ENCODE measurements at regions not wholly inside any gene's neighbourhood (a gene's known extent, or its start where the extent isn't known, plus 50 kb on each side); places are given as distances from the start of the nearest gene placed in this dataset.

GRCh38 chr10:70952921-70953320 lies 64.6 kb upstream of the PCBD1 start:
- no peak overlapping the region for H3K9ac ChIP-seq (ENCODE audit: control insufficient read depth, extremely low read depth, insufficient read depth, low read length)
- no peaks in the 10 kb centered on the region for H4K20me1 ChIP-seq (ENCODE audit: control insufficient read depth, extremely low read depth, insufficient read depth, low read length)
- no peak overlapping the region for H3K4me3 ChIP-seq (ENCODE audit: control insufficient read depth in 2 of 3, extremely low read depth in 1 of 3, insufficient read depth in 2 of 3, low read depth in 1 of 3, low read length in 3 of 3)
- peaks cover 17% of the 10 kb centered on the region for H3K27me3 ChIP-seq (ENCODE audit: control insufficient read depth, extremely low read depth, insufficient read depth, low read length)
- no peaks in the 10 kb centered on the region for H3K4me1 ChIP-seq (ENCODE audit: control insufficient read depth, extremely low read depth, insufficient read depth, low read length)
- TF ChIP-seq EZH2 (IDR thresholded peaks at IDR 0.05; ENCODE audit: low read length) (no peak), CTCF (optimal IDR thresholded peaks at IDR 0.05 in 1 of 3, IDR thresholded peaks at IDR 0.05 in 1 of 3, conservative IDR thresholded peaks at IDR 0.05 in 1 of 3; ENCODE audit: extremely low read depth in 1 of 3, insufficient read depth in 2 of 3, low read length in 3 of 3) (no peak)
- no peak overlapping the region for H3K27ac ChIP-seq (ENCODE audit: control insufficient read depth, insufficient read depth, low read length)
- FAIRE-seq: no peak
- no peak overlapping the region for H3K4me2 ChIP-seq (ENCODE audit: control insufficient read depth, extremely low read depth, insufficient read depth, low read depth, low read length)
- no peak overlapping the region for H2AFZ ChIP-seq (ENCODE audit: control insufficient read depth, low read length)
- dilution Hi-C loops (cut with MboI; ENCODE audit: extremely low pct_ligation_motif_present, low sequenced_read_pairs): no loop called here
- no peaks in the 10 kb centered on the region for H3K36me3 ChIP-seq (ENCODE audit: control insufficient read depth in 2 of 2, extremely low read depth in 1 of 2, insufficient read depth in 2 of 2, low read length in 2 of 2)
- DNase-seq (ENCODE audit: low read depth, low spot score): no peak
- no peaks in the 10 kb centered on the region for H3K9me1 ChIP-seq (ENCODE audit: control insufficient read depth, extremely low read depth, insufficient read depth, low read length)
- no peaks in the 10 kb centered on the region for H3K9me3 ChIP-seq (ENCODE audit: control insufficient read depth, low read depth, low read length)
- no peaks in the 10 kb centered on the region for H3K79me2 ChIP-seq (ENCODE audit: control insufficient read depth, insufficient read depth, low read length)

GRCh38 chr10:70954381-70955176 lies 66.2 kb upstream of the PCBD1 start:
- FAIRE-seq: no peak
- Histone ChIP-seq H3K9me1 (ENCODE audit: control insufficient read depth, extremely low read depth, insufficient read depth, low read length) (no peaks in the 10 kb centered on the region), H3K4me2 (ENCODE audit: control insufficient read depth, extremely low read depth, insufficient read depth, low read depth, low read length) (no peak overlapping the region), H3K9me3 (ENCODE audit: control insufficient read depth, low read depth, low read length) (no peaks in the 10 kb centered on the region), H4K20me1 (ENCODE audit: control insufficient read depth, extremely low read depth, insufficient read depth, low read length) (no peaks in the 10 kb centered on the region), H3K36me3 (ENCODE audit: control insufficient read depth in 2 of 2, extremely low read depth in 1 of 2, insufficient read depth in 2 of 2, low read length in 2 of 2) (no peaks in the 10 kb centered on the region), H2AFZ (ENCODE audit: control insufficient read depth, low read length) (no peak overlapping the region), H3K27ac (ENCODE audit: control insufficient read depth, insufficient read depth, low read length) (no peak overlapping the region), H3K4me1 (ENCODE audit: control insufficient read depth, extremely low read depth, insufficient read depth, low read length) (no peaks in the 10 kb centered on the region), H3K27me3 (ENCODE audit: control insufficient read depth, extremely low read depth, insufficient read depth, low read length) (peaks cover 17% of the 10 kb centered on the region), H3K9ac (ENCODE audit: control insufficient read depth, extremely low read depth, insufficient read depth, low read length) (no peak overlapping the region), H3K79me2 (ENCODE audit: control insufficient read depth, insufficient read depth, low read length) (no peaks in the 10 kb centered on the region), H3K4me3 (ENCODE audit: control insufficient read depth in 2 of 3, extremely low read depth in 1 of 3, insufficient read depth in 2 of 3, low read depth in 1 of 3, low read length in 3 of 3) (no peak overlapping the region)
- TF ChIP-seq CTCF (optimal IDR thresholded peaks at IDR 0.05 in 1 of 3, IDR thresholded peaks at IDR 0.05 in 1 of 3, conservative IDR thresholded peaks at IDR 0.05 in 1 of 3; ENCODE audit: extremely low read depth in 1 of 3, insufficient read depth in 2 of 3, low read length in 3 of 3): no peak
- TF ChIP-seq EZH2 (IDR thresholded peaks at IDR 0.05; ENCODE audit: low read length): no peak
- dilution Hi-C loops (cut with MboI; ENCODE audit: extremely low pct_ligation_motif_present, low sequenced_read_pairs): no loop called here
- no peak for DNase-seq (ENCODE audit: low read depth, low spot score)

Measured in keratinocyte (primary cell).